ENCODE measurements at regions not wholly inside any gene's neighbourhood (a gene's known extent, or its start where the extent isn't known, plus 50 kb on each side); places are given as distances from the start of the nearest gene placed in this dataset.
"Not testable (repeated sequence)": the region's sequence is repeated elsewhere in the genome, so short reads cannot be mapped to it uniquely, and the experiment has no call there.

DNA sequence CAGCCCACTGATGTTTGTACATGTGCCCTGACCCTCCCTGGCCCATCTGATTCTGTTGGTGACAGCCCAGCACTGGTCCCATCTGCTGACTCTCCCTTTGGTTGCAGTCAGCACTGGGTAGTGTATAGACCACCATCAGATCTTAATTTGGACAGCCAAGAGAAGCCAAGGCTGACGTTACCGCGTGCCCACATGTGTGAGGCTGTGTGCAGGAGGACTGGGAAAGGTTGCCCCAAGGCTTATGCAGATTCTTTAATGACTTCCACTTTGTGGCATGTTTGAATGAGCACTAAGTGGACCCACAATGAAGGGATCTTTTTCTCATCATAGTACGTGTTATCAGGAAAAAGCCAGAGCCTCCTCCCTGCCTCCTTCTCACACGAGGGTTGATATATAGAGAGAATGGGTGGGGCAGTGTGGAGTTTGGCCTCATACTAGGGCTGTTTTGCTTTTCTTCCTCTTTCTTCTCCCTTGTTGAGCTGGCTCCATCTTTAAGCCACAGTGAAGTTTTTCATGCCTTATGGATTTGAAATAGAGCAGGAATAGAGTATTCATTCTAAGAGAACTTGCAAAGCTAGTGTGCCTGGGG, 93.5 kb downstream of the NAV1 start:
- in situ Hi-C loops (cut with HindIII; ENCODE audit: low pct_unique_long_range_greater_than_20kb, low sequenced_read_pairs): no loop called here
- DNase-seq (ENCODE audit: low read depth): no peak

DNA sequence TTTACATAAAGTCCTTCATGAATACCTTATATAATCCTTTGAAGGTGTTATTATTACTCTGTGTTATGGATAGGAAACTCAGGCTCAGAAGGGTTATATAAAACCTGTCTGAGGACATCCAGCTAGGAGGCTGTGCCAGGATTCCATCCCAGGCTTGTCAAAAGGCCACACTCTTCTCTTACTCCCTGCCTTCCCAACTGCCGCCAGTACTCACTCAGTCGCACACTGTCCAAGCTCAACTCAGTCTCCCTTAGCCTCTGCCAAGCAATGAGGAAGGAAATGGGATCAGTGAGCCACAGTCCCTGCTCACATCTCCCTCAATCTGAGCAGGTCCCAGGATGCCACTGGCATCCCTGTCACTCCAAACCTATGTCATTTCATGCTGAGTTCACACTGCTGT, 94.4 kb downstream of the NAV1 start:
- in situ Hi-C loops (cut with HindIII; ENCODE audit: low pct_unique_long_range_greater_than_20kb, low sequenced_read_pairs): no loop called here
- no peak for DNase-seq (ENCODE audit: low read depth)

- DNase-seq (ENCODE audit: low read depth): no peak
- in situ Hi-C loops (cut with HindIII; ENCODE audit: low pct_unique_long_range_greater_than_20kb, low sequenced_read_pairs): no loop called here
Observed at GRCh38 chr1:201633811-201634210, 94.9 kb downstream of the NAV1 start.

GRCh38 chr1:201634261-201634660, 95.3 kb downstream of the NAV1 start:
- no peak for DNase-seq (ENCODE audit: low read depth)
- in situ Hi-C loops (cut with HindIII; ENCODE audit: low pct_unique_long_range_greater_than_20kb, low sequenced_read_pairs): no loop called here

GRCh38 chr1:201636097-201636496, 97.2 kb downstream of the NAV1 start:
- in situ Hi-C loops (cut with HindIII; ENCODE audit: low pct_unique_long_range_greater_than_20kb, low sequenced_read_pairs): no loop called here

DNA sequence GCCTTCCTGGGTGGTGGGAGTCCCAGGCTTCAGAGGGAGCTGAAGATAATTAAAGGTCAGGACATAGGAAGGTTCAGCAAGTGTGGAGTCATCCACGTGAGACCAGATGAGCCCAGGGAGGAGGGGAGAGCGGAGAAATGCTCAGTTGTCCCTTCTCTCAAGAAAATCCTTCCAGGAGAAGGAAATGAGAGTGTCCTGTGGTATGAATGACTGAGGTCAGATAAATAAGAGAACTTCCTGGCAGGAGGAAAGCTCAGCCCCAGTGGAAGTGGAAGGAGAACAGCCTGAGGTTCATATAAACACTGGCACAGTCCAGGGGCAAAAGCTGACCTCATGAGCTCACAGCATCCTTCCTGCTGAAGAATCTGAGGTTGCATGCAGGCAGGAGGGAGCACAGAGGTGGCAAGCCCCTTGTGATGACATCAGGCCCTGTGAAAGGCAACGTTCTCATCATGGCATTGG, 97.6 kb downstream of the NAV1 start:
- in situ Hi-C loops (cut with HindIII; ENCODE audit: low pct_unique_long_range_greater_than_20kb, low sequenced_read_pairs): no loop called here
- no peak for DNase-seq (ENCODE audit: low read depth)

More at GRCh38 chr1:201636097-201636496, 97.2 kb downstream of the NAV1 start:
- no peak for DNase-seq (ENCODE audit: low read depth)

GRCh38 chr1:201637282-201638079, 98.6 kb downstream of the NAV1 start:
- DNase-seq (ENCODE audit: low read depth): no peak
- in situ Hi-C loops (cut with HindIII; ENCODE audit: low pct_unique_long_range_greater_than_20kb, low sequenced_read_pairs): no loop called here

DNA sequence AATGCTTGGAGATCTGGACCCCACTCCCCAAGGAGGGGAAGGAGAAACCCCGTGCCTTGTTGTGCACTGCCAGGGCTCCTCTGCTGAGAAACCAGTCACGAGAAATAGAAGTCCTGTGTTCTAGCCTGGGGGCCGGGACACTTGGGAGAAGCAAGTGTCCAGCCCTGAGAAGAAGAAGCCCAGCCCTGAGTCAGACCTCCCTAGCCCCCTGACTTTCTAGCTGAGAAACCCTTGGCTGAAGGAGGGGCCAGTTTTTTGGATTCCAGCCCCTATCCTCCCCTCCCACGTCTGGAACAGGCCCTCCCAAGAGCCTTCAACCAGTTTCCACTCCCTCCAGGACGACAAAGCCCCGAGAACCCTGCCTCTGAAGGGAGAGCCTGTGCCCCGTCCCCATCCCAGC, 100.5 kb downstream of the NAV1 start:
- DNase-seq (ENCODE audit: low read depth): no peak

GRCh38 chr1:201639826-201640225, 100.9 kb downstream of the NAV1 start:
- DNase-seq (ENCODE audit: low read depth): no peak
- in situ Hi-C loops (cut with HindIII; ENCODE audit: low pct_unique_long_range_greater_than_20kb, low sequenced_read_pairs): no loop called here

More for the DNA sequence above, 100.5 kb downstream of the NAV1 start:
- in situ Hi-C loops (cut with HindIII; ENCODE audit: low pct_unique_long_range_greater_than_20kb, low sequenced_read_pairs): no loop called here

DNA sequence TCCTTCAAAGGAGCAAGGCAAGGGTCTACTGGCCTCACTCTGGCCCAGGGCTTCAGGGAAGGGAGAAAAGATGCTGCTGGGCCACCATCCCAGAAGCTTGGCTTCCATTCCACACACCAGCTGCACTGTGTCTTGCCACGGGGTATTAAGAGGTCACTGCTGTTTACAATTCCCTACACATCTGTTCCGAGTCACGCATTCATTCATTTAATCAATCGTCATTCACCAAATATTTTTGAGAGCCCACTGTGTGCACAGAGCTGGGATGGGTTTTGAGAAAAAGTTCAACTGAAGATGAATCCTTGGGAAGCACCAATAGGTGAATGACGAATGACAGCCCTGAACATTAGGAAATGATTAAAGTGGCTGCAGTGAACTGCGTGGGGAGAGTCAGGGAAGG, 101.7 kb downstream of the NAV1 start:
- no peak for DNase-seq (ENCODE audit: low read depth)
- in situ Hi-C loops (cut with HindIII; ENCODE audit: low pct_unique_long_range_greater_than_20kb, low sequenced_read_pairs): no loop called here

DNA sequence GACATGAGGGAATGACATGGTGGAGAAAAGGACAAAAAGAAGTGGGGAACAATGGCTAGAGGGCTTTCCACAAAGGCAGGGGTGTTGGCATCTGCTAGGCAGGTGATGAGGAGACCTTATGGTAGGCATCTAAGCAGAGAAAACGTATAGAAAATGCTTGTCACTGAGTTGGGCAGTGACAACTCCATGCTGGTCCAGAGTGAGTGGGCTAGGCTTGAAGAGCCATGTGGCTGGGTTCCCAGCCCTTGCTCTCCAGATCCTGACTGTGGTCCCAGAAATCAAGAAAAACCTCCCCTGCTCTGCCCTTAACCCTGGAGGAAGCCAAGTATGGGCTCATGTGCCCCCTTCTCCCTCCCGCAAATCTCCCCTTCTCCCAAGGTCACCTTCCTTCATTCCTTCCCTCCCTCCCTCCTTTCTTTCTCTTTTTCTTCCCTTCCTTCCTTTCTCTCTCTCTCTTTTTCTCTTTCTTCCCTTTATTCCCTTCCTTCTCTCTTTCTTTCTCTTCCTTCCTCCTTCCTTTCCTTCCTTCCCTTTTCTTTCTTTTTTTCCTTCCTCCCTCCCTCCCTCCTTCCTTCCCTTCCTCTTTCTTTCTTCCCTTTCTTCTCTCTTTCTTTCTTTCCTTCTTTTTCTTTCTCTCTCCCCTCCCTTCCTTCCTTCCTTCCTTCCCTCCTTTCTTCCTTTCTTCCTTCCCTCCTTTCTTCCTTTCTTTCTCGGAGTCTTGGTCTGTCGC, 102.8 kb downstream of the NAV1 start:
- in situ Hi-C loops (cut with HindIII; ENCODE audit: low pct_unique_long_range_greater_than_20kb, low sequenced_read_pairs): no loop called here
- no peak for DNase-seq (ENCODE audit: low read depth)

DNA sequence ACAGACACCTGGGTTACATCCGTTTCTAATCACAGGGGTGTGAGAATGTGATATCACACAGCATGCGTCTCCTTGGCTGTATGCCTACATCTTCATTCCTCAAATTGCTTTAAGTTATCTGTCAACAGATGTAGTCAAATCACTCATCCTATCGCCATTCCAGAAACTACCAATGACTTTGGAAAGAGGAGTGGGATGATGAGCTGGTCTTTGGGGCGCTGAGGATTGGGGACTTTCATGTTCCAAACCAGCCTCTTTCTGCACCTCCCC, 104.8 kb downstream of the NAV1 start:
- no peak for DNase-seq (ENCODE audit: low read depth)
- in situ Hi-C loops (cut with HindIII; ENCODE audit: low pct_unique_long_range_greater_than_20kb, low sequenced_read_pairs): no loop called here

DNA sequence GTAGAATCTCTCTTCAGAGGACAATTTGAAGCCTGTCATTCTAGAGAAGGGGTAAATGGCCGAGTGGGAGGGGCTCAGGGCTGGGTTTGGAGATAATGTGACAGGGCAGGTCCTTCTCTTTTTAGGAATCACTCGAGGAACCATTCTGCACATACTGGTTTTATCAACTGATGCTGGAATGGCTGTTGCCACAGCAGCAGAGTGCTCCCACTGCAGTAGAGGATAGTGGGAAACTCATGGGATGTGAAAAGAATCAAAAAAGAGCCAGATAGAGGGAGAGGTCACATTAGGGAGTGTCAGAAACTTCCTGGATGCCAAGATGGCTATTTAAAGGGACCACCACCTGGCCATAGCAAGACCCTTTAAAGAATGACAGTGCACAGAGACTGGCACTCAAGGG, 105.3 kb downstream of the NAV1 start:
- no peak for DNase-seq (ENCODE audit: low read depth)
- in situ Hi-C loops (cut with HindIII; ENCODE audit: low pct_unique_long_range_greater_than_20kb, low sequenced_read_pairs): no loop called here

- DNase-seq (ENCODE audit: low read depth); in situ Hi-C loops (cut with HindIII; ENCODE audit: low pct_unique_long_range_greater_than_20kb, low sequenced_read_pairs): not testable (repeated sequence)
Observed at GRCh38 chr1:201645000-201645399, 106.1 kb downstream of the NAV1 start.

DNA sequence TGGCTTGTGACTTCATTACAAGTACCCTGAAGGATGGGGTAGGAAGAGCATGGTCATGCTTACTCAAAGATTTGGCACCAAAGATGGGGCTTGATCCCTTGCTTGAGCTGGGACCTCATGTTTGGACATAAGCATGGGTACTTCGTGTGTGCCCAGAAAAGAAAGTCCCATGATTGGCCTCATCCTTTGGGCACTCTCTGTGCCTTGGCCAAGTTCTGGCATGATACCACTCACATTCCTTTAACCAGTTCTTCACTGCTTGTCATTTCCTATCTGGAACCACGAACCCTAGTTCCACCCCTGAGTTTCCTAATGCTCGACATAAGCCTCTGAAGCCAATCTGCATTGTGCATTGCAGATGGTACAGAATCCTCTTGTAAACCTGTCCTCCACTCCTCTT, 107.0 kb downstream of the NAV1 start:
- no peak for DNase-seq (ENCODE audit: low read depth)
- in situ Hi-C loops (cut with HindIII; ENCODE audit: low pct_unique_long_range_greater_than_20kb, low sequenced_read_pairs): no loop called here

GRCh38 chr1:201646411-201647022, 107.6 kb downstream of the NAV1 start:
- in situ Hi-C loops (cut with HindIII; ENCODE audit: low pct_unique_long_range_greater_than_20kb, low sequenced_read_pairs): no loop called here
- DNase-seq (ENCODE audit: low read depth): no peak

GRCh38 chr1:201647094-201647493, 108.2 kb downstream of the NAV1 start:
- in situ Hi-C loops (cut with HindIII; ENCODE audit: low pct_unique_long_range_greater_than_20kb, low sequenced_read_pairs): no loop called here

GRCh38 chr1:201647722-201648065, 108.8 kb downstream of the NAV1 start:
- no peak for DNase-seq (ENCODE audit: low read depth)

More at GRCh38 chr1:201647094-201647493, 108.2 kb downstream of the NAV1 start:
- no peak for DNase-seq (ENCODE audit: low read depth)

More at GRCh38 chr1:201647722-201648065, 108.8 kb downstream of the NAV1 start:
- in situ Hi-C loops (cut with HindIII; ENCODE audit: low pct_unique_long_range_greater_than_20kb, low sequenced_read_pairs): no loop called here
